ENCODE measurements at regions not wholly inside any gene's neighbourhood (a gene's known extent, or its start where the extent isn't known, plus 50 kb on each side); places are given as distances from the start of the nearest gene placed in this dataset.
"Not testable (repeated sequence)": the region's sequence is repeated elsewhere in the genome, so short reads cannot be mapped to it uniquely, and the experiment has no call there.

DNA sequence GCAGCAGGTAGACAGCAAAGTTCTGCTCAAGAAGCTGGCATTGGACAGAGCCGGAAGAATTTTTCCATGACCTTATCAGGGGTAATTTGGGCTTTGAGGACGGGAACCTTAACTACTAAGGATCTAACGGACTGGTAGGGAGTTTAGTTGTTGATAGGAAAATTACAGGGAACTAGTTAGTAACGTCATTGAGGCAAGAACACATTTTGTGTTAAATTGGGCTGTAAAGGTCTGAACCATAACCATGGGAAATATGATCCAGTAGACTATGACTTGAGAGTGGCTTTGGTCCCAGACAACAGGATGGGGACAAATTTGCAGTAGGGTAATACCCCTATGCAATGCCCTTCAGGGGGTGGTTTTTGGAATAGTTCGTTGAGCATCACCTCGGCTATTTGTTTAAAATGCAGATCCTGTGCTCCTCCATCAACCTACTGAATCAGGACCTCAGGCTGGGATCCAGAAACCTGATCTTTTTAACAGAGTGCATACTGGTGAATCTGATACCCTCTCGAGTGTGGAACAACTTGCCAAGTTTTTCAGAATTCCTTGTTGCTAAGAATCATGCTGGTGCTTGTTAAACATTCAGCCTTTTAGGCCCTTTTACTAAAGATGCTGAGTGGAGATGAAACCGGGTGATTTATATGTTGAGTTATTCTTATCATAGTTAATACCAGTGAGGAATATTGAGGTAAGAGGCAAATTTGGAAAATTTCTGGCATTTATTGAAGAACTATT, 255.1 kb downstream of the MAP2K6 start:
- no peak for DNase-seq (ENCODE audit: low read depth in 4 of 4, low spot score in 3 of 4)

- DNase-seq (ENCODE audit: low read depth in 4 of 4, low spot score in 3 of 4): no peak
Observed at GRCh38 chr17:69672924-69673323, 258.4 kb downstream of the MAP2K6 start.

- DNase-seq (ENCODE audit: low read depth in 4 of 4, low spot score in 3 of 4): no peak
Observed at GRCh38 chr17:69677130-69677529, 262.6 kb downstream of the MAP2K6 start.

DNA sequence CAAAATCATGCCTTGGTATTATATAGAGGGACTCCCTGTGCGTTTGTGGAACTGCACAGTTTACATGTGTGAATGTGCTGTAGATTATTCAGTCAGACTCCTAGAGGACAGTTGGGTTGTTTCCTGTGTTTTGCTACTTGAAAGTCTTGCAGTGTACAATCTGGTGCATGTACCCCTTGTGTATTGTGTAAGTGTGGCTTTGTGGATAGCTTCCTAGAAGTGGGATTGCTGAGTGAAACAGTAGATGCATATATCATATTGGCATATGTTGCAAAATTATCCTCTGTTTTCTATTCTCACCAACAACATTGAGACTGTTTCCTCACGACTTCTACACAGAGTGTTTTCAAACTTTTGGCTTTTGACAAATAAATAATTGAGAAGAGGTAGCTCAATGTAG, 263.7 kb downstream of the MAP2K6 start:
- no peak for DNase-seq (ENCODE audit: low read depth in 4 of 4, low spot score in 3 of 4)

GRCh38 chr17:69679829-69680228, 265.3 kb downstream of the MAP2K6 start:
- no peak for DNase-seq (ENCODE audit: low read depth in 4 of 4, low spot score in 3 of 4)

DNA sequence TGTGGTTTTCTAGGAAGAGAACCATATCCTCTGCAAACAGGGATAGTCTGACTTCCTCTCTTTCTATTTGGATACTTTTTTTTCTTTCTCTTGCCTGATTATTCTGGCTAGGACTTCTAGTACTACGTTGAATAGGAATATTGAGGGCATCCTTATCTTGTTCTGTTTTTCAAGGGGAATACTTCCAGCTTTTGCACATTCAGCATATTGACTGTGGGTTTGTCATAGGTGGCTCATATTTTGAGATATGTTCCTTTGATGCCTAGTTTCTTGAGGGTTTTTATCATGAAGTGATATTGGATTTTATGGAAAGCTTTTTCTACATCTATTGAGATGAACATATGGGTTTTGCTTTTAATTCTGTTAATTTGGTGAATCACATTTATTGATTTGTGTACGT, 269.8 kb downstream of the MAP2K6 start:
- no peak for DNase-seq (ENCODE audit: low read depth in 4 of 4, low spot score in 3 of 4)

- not testable (repeated sequence) for DNase-seq (ENCODE audit: low read depth in 4 of 4, low spot score in 3 of 4)
Observed at GRCh38 chr17:69685150-69685549, 270.7 kb downstream of the MAP2K6 start.

DNA sequence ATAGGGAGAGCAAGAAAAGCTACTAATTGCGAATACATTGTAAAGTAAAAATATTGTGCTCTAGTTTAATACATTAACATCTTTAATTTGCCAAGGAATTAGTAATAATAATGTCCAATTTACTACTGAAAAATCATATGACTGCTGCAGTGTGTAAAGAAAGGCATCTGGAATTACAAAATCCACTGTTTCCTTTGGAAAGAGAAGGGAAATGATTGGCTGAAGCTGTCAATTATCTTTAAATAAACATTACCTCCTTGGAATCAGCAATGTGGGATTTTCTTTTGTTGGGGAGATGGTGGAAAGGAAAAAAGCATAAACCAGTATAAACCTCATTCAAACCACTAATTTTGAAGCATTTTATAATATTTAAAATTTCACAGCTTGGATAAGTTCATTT, 276.0 kb downstream of the MAP2K6 start:
- no peak for DNase-seq (ENCODE audit: low read depth in 4 of 4, low spot score in 3 of 4)

GRCh38 chr17:69692171-69692570, 277.7 kb downstream of the MAP2K6 start:
- no peak for DNase-seq (ENCODE audit: low read depth in 4 of 4, low spot score in 3 of 4)

DNA sequence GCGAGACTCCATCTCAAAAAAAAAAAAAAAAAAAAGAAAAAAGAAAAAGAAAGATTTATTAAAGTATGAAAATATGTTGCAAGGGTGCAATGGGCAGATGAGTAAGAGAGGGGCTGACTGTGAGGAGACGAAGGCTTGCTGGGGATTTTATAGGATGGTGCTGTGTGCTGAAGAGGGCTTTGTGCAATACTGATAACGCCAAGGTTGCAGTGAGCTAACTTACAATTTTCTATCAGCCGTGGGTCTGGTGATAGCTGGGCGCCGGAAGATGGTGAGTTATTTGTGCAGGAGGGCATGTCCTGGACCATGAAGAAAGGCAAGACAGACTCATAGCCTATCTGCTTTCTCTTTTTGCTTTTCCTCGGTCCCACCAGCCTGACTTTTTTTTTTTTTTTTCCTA, 281.1 kb downstream of the MAP2K6 start:
- DNase-seq (ENCODE audit: low read depth in 4 of 4, low spot score in 3 of 4): no peak

GRCh38 chr17:69696650-69697049, 282.2 kb downstream of the MAP2K6 start:
- DNase-seq (ENCODE audit: low read depth in 4 of 4, low spot score in 3 of 4): no peak

- not testable (repeated sequence) for DNase-seq (ENCODE audit: low read depth in 4 of 4, low spot score in 3 of 4)
Observed at GRCh38 chr17:69698352-69698751, 283.9 kb downstream of the MAP2K6 start.

DNA sequence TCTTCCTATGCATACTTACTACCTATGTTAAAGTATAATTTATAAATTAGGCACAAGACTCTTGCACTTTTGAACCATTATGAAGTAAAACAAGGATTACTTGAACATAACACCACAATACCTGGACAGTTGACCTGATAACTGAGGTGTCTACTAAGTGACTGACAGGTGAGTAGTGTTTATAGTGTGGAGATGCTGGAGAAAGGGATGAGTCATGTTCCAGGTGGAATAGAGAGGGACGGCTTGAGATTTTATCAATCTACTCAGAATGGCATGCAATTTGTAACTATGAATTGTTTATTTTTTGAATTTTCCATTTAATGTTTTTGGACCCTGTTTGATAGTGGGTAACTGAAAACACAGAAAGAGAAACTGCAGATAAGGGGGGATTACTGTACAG, 287.6 kb downstream of the MAP2K6 start:
- no peak for DNase-seq (ENCODE audit: low read depth in 4 of 4, low spot score in 3 of 4)

GRCh38 chr17:69703751-69704150, 289.3 kb downstream of the MAP2K6 start:
- no peak for DNase-seq (ENCODE audit: low read depth in 4 of 4, low spot score in 3 of 4)

GRCh38 chr17:69704935-69705334, 290.4 kb downstream of the MAP2K6 start:
- DNase-seq (ENCODE audit: low read depth in 4 of 4, low spot score in 3 of 4): no peak

DNA sequence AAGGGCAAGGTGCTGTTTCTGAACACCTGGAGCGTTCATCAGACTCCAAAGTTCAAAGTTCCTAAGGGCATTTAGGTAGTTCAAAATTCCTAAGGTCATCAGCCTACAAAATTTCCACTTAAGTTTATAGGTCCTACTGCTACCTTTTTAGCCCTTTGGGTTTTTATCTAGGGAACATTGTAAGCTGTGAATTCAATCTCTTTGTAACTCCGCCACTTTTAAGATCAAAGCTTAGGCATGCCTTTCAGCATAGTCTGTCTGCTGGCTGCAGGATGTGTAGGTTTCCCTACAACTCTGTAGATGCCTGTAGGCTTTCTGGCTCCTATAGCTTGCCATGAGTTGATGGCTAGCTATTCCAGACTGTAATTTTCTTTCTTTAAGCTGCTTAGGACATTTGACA, 291.6 kb downstream of the MAP2K6 start:
- no peak for DNase-seq (ENCODE audit: low read depth in 4 of 4, low spot score in 3 of 4)

DNA sequence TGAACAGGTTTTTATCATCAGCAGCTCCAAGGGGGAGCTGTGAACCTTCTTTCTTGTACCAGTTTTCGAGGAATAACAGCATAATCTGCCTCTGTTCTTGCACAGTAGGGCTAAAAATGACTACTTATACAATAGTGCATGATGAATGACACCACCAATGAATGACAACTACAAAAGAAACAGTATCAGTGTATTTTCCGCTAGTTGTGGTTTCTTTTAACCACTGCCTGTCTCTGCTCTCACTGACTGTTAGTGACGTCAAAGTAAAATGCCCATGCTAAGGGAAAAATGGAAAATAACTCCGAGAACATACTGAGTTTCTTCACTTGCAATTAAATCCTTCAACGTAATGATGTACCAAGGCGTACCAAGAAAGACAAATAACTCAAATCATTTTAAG, 294.9 kb downstream of the MAP2K6 start:
- no peak for DNase-seq (ENCODE audit: low read depth in 4 of 4, low spot score in 3 of 4)

DNA sequence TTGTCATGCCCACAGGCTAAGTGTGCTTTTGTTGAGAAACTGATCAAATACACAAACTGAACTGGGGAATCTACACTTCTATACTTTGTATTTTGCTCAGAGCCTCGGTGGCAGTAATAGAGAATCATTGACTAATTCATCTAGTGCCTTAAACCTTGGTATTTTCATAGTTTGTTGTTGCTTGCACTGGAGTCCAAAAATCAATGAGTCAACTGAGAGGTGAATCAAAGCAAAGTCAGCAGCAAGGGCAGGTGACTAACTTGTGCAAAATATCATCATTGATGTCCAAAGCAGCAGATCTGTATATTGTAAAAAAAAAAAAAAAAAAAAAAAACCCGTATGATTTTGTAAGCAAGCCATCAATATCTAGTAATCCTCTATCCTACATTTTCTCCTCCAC, 296.4 kb downstream of the MAP2K6 start:
- no peak for DNase-seq (ENCODE audit: low read depth in 4 of 4, low spot score in 3 of 4)

GRCh38 chr17:69711541-69711940, 297.0 kb downstream of the MAP2K6 start:
- no peak for DNase-seq (ENCODE audit: low read depth in 4 of 4, low spot score in 3 of 4)

DNA sequence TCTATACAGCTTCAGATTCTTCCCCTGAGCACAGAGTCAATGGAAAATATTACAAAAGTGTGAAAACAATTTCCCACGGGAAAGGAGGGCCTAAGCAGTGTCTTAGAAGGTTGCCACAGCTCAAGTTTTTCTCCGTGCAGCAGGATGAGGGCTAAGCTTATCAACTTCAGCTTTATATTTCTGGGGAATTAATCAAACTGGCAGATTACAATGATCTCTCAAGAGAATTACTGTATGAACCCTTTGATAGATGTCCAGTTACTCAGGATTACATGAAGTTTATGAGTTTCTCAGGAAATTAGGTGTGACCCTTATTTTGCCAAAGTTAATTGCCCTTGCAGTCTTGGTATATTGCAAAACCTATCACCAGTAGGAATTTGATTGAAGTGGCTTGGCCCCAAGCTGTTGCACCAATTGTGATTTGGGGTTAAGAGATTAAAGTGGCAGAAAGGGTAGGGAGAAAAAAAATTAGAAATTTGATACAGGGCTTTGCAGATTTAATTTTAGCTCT, 298.4 kb downstream of the MAP2K6 start:
- DNase-seq (ENCODE audit: low read depth in 4 of 4, low spot score in 3 of 4): no peak

DNA sequence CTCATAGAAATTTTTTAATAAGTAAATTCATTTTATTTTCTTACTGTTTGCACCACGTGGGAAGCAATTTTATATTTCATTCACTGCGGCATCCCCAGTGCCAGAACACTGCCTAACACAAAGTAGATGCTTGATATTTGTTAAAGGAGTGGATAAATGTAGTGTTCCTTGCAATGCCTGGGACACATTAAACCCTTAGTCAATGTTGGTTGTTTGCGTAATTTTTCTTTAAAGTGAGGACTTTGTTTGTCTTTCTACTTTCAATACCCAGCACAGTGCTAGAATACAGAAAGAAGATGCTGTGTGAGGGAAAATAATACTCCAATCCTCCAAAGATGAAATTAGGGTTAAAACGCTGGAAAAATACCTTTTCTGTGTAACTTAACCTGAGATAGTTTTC, 299.3 kb downstream of the MAP2K6 start:
- DNase-seq (ENCODE audit: low read depth in 4 of 4, low spot score in 3 of 4): no peak

DNA sequence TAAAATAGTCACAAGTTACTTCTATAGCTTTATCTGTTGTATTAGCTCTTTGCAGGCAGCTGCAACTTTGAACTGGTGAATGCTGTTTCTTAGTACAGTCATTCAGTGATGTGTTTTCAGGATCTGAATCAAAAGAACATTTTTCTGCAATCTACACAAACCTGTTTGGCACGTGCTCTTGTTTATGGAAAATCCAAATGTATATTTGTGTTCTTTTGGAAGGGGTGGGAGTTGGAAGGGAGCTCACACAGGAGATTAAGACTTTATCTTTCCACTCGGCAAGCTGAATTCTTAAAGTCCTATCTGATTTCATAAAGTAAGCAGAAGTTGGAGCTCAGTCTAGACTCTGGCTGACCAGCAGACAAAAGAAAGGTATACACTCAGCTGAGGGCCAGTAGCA, 300.2 kb downstream of the MAP2K6 start:
- no peak for DNase-seq (ENCODE audit: low read depth in 4 of 4, low spot score in 3 of 4)

DNA sequence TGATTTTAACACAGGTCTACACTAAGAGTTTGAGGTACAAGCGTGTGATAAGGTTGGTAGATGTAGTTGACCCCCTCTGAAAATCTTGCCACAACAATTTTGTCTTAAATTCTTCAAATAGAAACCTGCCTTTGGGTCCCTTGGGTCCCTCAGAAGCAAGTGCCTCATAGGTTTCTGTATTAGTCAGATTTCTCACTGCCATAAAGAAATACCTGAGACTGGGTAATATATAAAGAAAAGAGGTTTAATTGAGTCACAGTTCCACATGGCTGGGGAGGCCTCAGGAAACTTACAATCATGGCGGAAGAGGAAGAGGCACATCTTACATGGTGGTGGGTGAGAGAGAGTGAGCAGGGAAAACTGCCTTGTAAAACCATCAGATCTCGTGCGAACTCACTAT, 301.2 kb downstream of the MAP2K6 start:
- DNase-seq (ENCODE audit: low read depth in 4 of 4, low spot score in 3 of 4): no peak

All from right renal pelvis (tissue), 4 donors.